Spleen (tissue), 11 donors: ENCODE measurements at regions not wholly inside any gene's neighbourhood (a gene's known extent, or its start where the extent isn't known, plus 50 kb on each side); places are given as distances from the start of the nearest gene placed in this dataset.
"Not testable (repeated sequence)": the region's sequence is repeated elsewhere in the genome, so short reads cannot be mapped to it uniquely, and the experiment has no call there.

Experiments
- DNase-seq: peaks from one replicate; pipeline ENCODE4 v3.0.0-alpha.2; 2020
- H3K27ac ChIP-seq, 8 donors: fragments of 200-600 bp; sonication (generic) in 7 of 8; 1 replicate in 4 of 8; 2 replicates in 4 of 8; pipeline versions ENCODE4 v1.5.0 to v1.8.0; 2016 to 2021; ENCODE audit warnings: inconsistent platforms in 4 of 8, mild to moderate bottlenecking in 4 of 8, moderate library complexity in 1 of 8
- H3K27me3 ChIP-seq, 7 donors: fragments of 200-600 bp; sonication (generic) in 6 of 7; replicated peaks in 1 of 7; 1 replicate in 4 of 7; 2 replicates in 3 of 7; pipeline versions ENCODE4 v1.5.0 to v1.8.0; 2016 to 2021; ENCODE audit warnings: inconsistent platforms in 3 of 7, mild to moderate bottlenecking in 1 of 7
- H3K36me3 ChIP-seq, 6 donors: fragments of 200-600 bp; sonication (generic) in 5 of 6; 1 replicate in 4 of 6; 2 replicates in 2 of 6; pipeline versions ENCODE4 v1.5.0 to v1.8.0; 2016 to 2021; ENCODE audit warnings: inconsistent platforms in 2 of 6
- H3K4me1 ChIP-seq, 6 donors: fragments of 200-600 bp; sonication (generic) in 5 of 6; 1 replicate in 3 of 6; 2 replicates in 3 of 6; pipeline versions ENCODE4 v1.5.0 to v1.8.0; 2016 to 2021; ENCODE audit warnings: inconsistent platforms in 3 of 6
- H3K4me3 ChIP-seq, 8 donors: fragments of 200-600 bp; sonication (generic) in 7 of 8; 1 replicate in 4 of 8; 2 replicates in 4 of 8; pipeline versions ENCODE4 v1.5.0 to v1.8.0; 2016 to 2021; ENCODE audit warnings: inconsistent platforms in 4 of 8, mild to moderate bottlenecking in 4 of 8, moderate library complexity in 2 of 8
- H3K9me3 ChIP-seq, 8 donors: fragments of 200-600 bp; sonication (generic) in 7 of 8; 1 replicate in 4 of 8; 2 replicates in 4 of 8; pipeline versions ENCODE4 v1.5.0 to v1.8.0; 2016 to 2021; ENCODE audit warnings: inconsistent platforms in 4 of 8
- CTCF ChIP-seq, 11 experiments: fragments of 200-600 bp in 7 of 11; fragments of 450-650 bp in 4 of 11; sonication (generic) in 4 of 11; IDR thresholded peaks in 8 of 11; conservative IDR thresholded peaks in 3 of 11; 1 replicate in 7 of 11; 2 replicates in 4 of 11; pipeline versions ENCODE4 v1.4.0 to v1.8.0; 2016 to 2021; ENCODE audit warnings: antibody characterized with exemption in 11 of 11, inconsistent platforms in 4 of 11, mild to moderate bottlenecking in 1 of 11
- POLR2A ChIP-seq, 3 donors: fragments of 450-650 bp; IDR thresholded peaks; one replicate each; pipeline ENCODE4 v1.5.1; 2017; ENCODE audit warnings: antibody characterized with exemption in 3 of 3, mild to moderate bottlenecking in 1 of 3
- POLR2AphosphoS5 ChIP-seq, 3 donors: sonication (generic); formaldehyde crosslinking; IDR thresholded peaks; one replicate each; pipeline ENCODE4 v1.5.1; 2017; ENCODE audit warnings: antibody characterized with exemption in 3 of 3
- WGBS, 5 donors: extraction: QIAGEN DNeasy Blood & Tissue Kit in 3 of 5; methylation state at CpG; one replicate each; pipeline versions ENCODE4 v1.1.5 to v1.1.7; 2013 to 2018; 5-methylcytosine and 5-hydroxymethylcytosine counted together
- intact Hi-C: fragments of 100-400 bp; cut with DNase I; formaldehyde crosslinking; loops from one replicate; pipeline ENCODE4 v1.15.0; 2023; ENCODE audit warnings: low total_unique reads
- donor health status: healthy with polysubstance abuse.
- donor health status: DM: no; HTN: no; CAD: no; lungs with moderate emphysema.
- donor health status: DM: no; HTN: no; CAD: no.
- donor health status: Bipolar disorder and iron deficiency.
- donor health status: healthy.
- donor health status: DM: no; HTN: no; CAD: no.
- donor health status: DM: yes; HTN: yes; CAD: no.

GRCh38 chr2:84170979-84171378, 288.1 kb downstream of the SUCLG1 start:
- Histone ChIP-seq H3K36me3 (no peaks in the 10 kb centered on the region), H3K27ac (no peak overlapping the region), H3K27me3 (no peaks in the 10 kb centered on the region), H3K4me3 (no peak overlapping the region), H3K4me1 (no peaks in the 10 kb centered on the region), H3K9me3 (no peaks in the 10 kb centered on the region)
- 74 to 91% (median 78%) methylated on average over 1 of the region's 1 CpG for WGBS, 5 donors
- TF ChIP-seq POLR2AphosphoS5 (IDR thresholded peaks at IDR 0.05) = no peak
- TF ChIP-seq POLR2A (IDR thresholded peaks at IDR 0.05) = no peak
- no peak for TF ChIP-seq CTCF (IDR thresholded peaks at IDR 0.05 in 8 of 11, conservative IDR thresholded peaks at IDR 0.05 in 3 of 11)
- intact Hi-C loops = no loop called here
- DNase-seq = no peak

GRCh38 chr2:84169871-84170270, 289.2 kb downstream of the SUCLG1 start:
- Histone ChIP-seq H3K4me1 (no peaks in the 10 kb centered on the region), H3K9me3 (no peaks in the 10 kb centered on the region), H3K36me3 (no peaks in the 10 kb centered on the region), H3K27me3 (no peaks in the 10 kb centered on the region), H3K4me3 (no peak overlapping the region), H3K27ac (no peak overlapping the region)
- no peak for DNase-seq
- WGBS, 5 donors = 80 to 93% (median 86%) methylated on average over 2 of the region's 2 CpGs
- intact Hi-C loops = no loop called here
- TF ChIP-seq POLR2AphosphoS5 (IDR thresholded peaks at IDR 0.05) = no peak
- no peak for TF ChIP-seq CTCF (IDR thresholded peaks at IDR 0.05 in 8 of 11, conservative IDR thresholded peaks at IDR 0.05 in 3 of 11)
- TF ChIP-seq POLR2A (IDR thresholded peaks at IDR 0.05) = no peak

- H3K9me3 ChIP-seq, H3K27ac ChIP-seq, H3K27me3 ChIP-seq, DNase-seq, intact Hi-C loops, H3K4me1 ChIP-seq, H3K4me3 ChIP-seq, H3K36me3 ChIP-seq: not testable (repeated sequence)
- 67 to 93% (median 77%) methylated on average over 1 of the region's 1 CpG for WGBS, 5 donors
These were observed 290.5 kb downstream of the SUCLG1 start for GRCh38 chr2:84168552-84168951.

GRCh38 chr2:84165256-84165655, 293.8 kb downstream of the SUCLG1 start:
- H3K36me3 ChIP-seq = no peaks in the 10 kb centered on the region
- intact Hi-C loops = no loop called here
- DNase-seq = no peak
- no peaks in the 10 kb centered on the region for H3K4me1 ChIP-seq
- TF ChIP-seq CTCF (IDR thresholded peaks at IDR 0.05 in 8 of 11, conservative IDR thresholded peaks at IDR 0.05 in 3 of 11) (no peak), POLR2AphosphoS5 (IDR thresholded peaks at IDR 0.05) (no peak), POLR2A (IDR thresholded peaks at IDR 0.05) (no peak)
- no peaks in the 10 kb centered on the region for H3K9me3 ChIP-seq
- no peak overlapping the region for H3K4me3 ChIP-seq
- no peak overlapping the region for H3K27ac ChIP-seq
- H3K27me3 ChIP-seq = no peaks in the 10 kb centered on the region
- 89 to 95% (median 93%) methylated on average over 2 of the region's 2 CpGs for WGBS, 5 donors

- WGBS, 5 donors = 84 to 93% (median 91%) methylated on average over 1 of the region's 1 CpG
- Histone ChIP-seq H3K9me3 (no peaks in the 10 kb centered on the region), H3K4me1 (no peaks in the 10 kb centered on the region)
These were observed 298.6 kb downstream of the SUCLG1 start for GRCh38 chr2:84160453-84160852.

More at GRCh38 chr2:84160453-84160852, 298.6 kb downstream of the SUCLG1 start:
- H3K27me3 ChIP-seq = no peaks in the 10 kb centered on the region
- no peaks in the 10 kb centered on the region for H3K36me3 ChIP-seq
- TF ChIP-seq POLR2AphosphoS5 (IDR thresholded peaks at IDR 0.05) = no peak
- no peak for TF ChIP-seq CTCF (IDR thresholded peaks at IDR 0.05 in 8 of 11, conservative IDR thresholded peaks at IDR 0.05 in 3 of 11)
- no peak for TF ChIP-seq POLR2A (IDR thresholded peaks at IDR 0.05)
- intact Hi-C loops = no loop called here
- no peak overlapping the region for H3K4me3 ChIP-seq
- no peak for DNase-seq
- H3K27ac ChIP-seq = no peak overlapping the region
